ENCODE measurements at regions not wholly inside any gene's neighbourhood (a gene's known extent, or its start where the extent isn't known, plus 50 kb on each side); places are given as distances from the start of the nearest gene placed in this dataset.
"Not testable (repeated sequence)": the region's sequence is repeated elsewhere in the genome, so short reads cannot be mapped to it uniquely, and the experiment has no call there.

DNA sequence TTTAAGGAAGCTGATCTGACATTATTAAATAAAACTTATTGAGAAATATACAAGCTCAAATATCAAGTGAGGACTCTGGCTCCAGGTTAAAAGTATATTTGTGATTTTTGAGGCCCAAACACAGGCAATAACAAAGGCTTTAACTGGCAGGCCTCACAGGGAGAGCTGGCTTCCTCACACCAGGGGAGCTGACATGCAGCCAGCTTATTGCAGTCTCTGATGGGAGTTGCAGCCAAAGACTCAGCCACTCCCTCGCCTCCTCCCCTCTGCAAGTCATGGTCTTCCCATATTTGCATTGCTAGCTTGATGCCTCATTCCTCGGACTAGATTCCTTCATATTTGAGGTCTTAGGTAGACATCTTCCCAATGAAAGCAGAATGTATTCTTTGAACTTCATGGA lies 647.1 kb upstream of the SLITRK6 start:
- no peaks in the 10 kb centered on the region for H3K27me3 ChIP-seq (ENCODE audit: low read depth)
- DNase-seq (ENCODE audit: low spot score in 2 of 2): no peak
- no peaks in the 10 kb centered on the region for H3K9me3 ChIP-seq
- no peaks in the 10 kb centered on the region for H3K36me3 ChIP-seq (replicated peaks)
- no peak overlapping the region for H3K4me3 ChIP-seq
- no peaks in the 10 kb centered on the region for H3K4me1 ChIP-seq
- in situ Hi-C loops (cut with MboI; ENCODE audit: low sequenced_read_pairs): no loop called here

DNA sequence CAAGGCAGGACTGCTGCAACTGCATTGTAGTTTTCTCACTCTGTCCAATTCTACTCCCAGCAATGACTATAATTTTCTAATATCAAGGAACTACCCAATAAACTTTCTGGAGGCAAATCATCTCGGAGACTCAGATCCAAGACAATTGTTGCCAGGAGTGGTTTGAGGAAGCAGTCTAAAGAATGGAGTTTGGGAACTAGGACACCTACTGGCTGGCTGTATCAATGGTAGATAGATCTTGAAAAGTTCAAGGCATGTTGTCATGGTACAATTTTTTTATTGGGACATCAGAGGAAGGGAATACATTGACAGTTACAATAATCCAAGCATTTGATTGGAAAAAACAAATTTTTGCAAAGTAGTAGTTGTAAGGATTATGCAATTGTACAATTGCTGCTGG lies 648.3 kb upstream of the SLITRK6 start:
- no peaks in the 10 kb centered on the region for H3K27me3 ChIP-seq (ENCODE audit: low read depth)
- no peaks in the 10 kb centered on the region for H3K9me3 ChIP-seq
- no peak overlapping the region for H3K4me3 ChIP-seq
- H3K36me3 ChIP-seq (replicated peaks): no peaks in the 10 kb centered on the region
- in situ Hi-C loops (cut with MboI; ENCODE audit: low sequenced_read_pairs): no loop called here
- DNase-seq (ENCODE audit: low spot score in 2 of 2): no peak
- H3K4me1 ChIP-seq: no peaks in the 10 kb centered on the region

DNA sequence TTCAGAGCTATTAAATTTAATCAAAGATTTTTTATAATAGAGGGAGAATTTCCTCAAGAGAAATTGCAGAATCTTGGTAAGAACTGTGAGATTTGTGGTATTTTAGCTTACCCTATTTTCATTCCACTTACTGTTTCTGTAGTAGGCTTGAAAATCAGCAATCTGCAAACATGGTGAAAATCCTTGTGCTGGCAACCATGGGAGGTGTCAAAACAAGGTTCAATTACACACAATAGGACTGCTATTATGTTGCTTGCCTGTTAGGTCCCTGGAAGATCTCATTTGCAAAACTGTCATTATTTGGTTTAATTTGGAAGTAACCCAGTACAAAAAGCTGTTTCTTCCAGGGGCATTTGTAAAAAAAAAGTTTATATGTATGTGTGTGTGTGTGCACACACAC lies 662.8 kb upstream of the SLITRK6 start:
- Histone ChIP-seq H3K36me3 (replicated peaks) (no peaks in the 10 kb centered on the region), H3K9me3 (no peaks in the 10 kb centered on the region), H3K4me1 (peaks cover 4% of the 10 kb centered on the region; the same call in 1 of the 2 replicates), H3K27me3 (ENCODE audit: low read depth) (no peaks in the 10 kb centered on the region; the same call in 1 of the 2 replicates), H3K4me3 (no peak overlapping the region)
- in situ Hi-C loops (cut with MboI; ENCODE audit: low sequenced_read_pairs): no loop called here
- DNase-seq (ENCODE audit: low spot score in 2 of 2): no peak

DNA sequence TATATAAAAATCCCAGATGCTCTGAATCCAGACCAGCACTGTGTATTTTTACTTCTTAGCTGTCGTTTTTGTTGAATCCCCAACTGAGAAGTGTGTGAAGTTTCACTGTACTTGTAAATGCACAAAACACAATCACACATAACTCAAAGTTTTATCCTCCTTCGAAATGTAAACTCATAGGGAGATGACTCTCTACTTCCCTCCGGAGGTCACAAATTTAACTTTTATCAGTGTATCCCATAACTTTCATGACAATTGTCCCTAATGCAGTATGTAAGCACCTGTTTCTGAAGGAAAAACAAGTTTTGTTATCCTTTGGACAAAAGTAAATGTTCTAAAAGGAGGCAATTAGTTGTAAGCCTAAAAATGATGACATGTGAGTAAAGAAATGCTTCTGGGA lies 665.0 kb upstream of the SLITRK6 start:
- DNase-seq (ENCODE audit: low spot score in 2 of 2): peak in 1 of 2 experiments; percentile 16
- Histone ChIP-seq H3K36me3 (replicated peaks) (no peaks in the 10 kb centered on the region), H3K9me3 (no peaks in the 10 kb centered on the region), H3K27me3 (ENCODE audit: low read depth) (no peaks in the 10 kb centered on the region; the same call in 1 of the 2 replicates), H3K4me3 (no peak overlapping the region), H3K4me1 (peaks cover 4% of the 10 kb centered on the region; the same call in 1 of the 2 replicates)
- in situ Hi-C loops (cut with MboI; ENCODE audit: low sequenced_read_pairs): no loop called here

DNA sequence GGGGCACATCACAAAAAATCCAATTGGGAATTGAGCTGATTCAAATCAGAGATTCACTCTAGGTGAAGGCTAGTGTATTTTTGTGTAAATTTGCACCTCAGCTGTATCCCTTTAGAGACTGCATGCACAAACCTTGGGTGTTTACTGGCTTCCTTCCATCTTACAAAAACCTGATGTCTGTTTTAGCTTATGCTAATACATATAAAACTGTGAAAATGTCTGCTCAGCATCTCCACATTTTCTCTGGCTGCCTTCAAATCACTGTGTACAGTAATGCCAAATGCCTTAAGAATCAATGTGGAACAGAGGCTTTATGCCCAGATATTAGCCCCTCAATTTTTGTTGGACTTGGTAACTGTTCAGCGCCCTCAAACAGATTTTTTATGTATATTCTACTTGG lies 675.8 kb upstream of the SLITRK6 start:
- in situ Hi-C loops (cut with MboI; ENCODE audit: low sequenced_read_pairs): no loop called here
- no peaks in the 10 kb centered on the region for H3K36me3 ChIP-seq (replicated peaks)
- H3K4me3 ChIP-seq: no peak overlapping the region
- no peaks in the 10 kb centered on the region for H3K9me3 ChIP-seq
- no peaks in the 10 kb centered on the region for H3K27me3 ChIP-seq (ENCODE audit: low read depth)
- no peak for DNase-seq (ENCODE audit: low spot score in 2 of 2)
- H3K4me1 ChIP-seq: no peaks in the 10 kb centered on the region

DNA sequence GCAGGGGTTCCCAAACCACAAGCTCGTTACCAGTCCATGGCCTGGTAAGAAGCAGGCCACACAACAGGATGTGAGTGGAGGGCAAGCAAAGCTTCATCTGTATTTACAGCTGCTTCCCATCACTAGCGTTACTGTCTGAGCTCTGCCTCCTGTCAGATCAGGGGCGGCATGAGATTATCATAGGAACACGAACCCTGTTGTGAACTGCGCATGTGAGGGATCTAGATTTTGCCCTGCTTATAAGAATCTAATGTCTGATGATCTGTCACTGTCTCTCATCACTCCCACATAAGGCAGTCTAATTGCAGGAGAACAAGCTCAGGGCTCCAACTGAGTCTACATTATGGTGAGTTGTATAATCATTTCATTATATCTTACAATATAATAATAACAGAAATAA lies 677.4 kb upstream of the SLITRK6 start:
- H3K4me1 ChIP-seq: no peaks in the 10 kb centered on the region
- no peaks in the 10 kb centered on the region for H3K36me3 ChIP-seq (replicated peaks)
- no peaks in the 10 kb centered on the region for H3K27me3 ChIP-seq (ENCODE audit: low read depth)
- no peak for DNase-seq (ENCODE audit: low spot score in 2 of 2)
- no peaks in the 10 kb centered on the region for H3K9me3 ChIP-seq
- in situ Hi-C loops (cut with MboI; ENCODE audit: low sequenced_read_pairs): no loop called here
- no peak overlapping the region for H3K4me3 ChIP-seq

DNA sequence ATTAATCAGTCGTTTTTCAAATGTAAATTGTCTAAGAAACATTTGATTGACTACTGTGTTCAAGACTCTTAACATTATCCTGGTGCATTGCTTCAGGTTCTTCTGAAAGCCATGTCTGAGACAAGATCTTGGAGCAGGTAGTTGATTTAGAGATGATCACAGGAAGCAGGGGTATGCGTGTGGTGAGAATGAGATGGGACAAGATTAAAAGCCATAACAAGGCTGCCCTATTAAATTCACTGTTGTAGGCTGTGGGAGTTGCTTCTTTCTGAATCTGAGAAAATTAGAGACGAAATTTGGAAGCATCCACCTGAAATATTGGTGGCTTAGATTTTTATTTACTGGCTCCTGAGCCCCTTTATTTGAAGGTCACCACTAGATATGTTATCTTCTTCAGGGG lies 687.4 kb upstream of the SLITRK6 start:
- H3K4me3 ChIP-seq: no peak overlapping the region
- no peaks in the 10 kb centered on the region for H3K9me3 ChIP-seq
- in situ Hi-C loops (cut with MboI; ENCODE audit: low sequenced_read_pairs): no loop called here
- H3K4me1 ChIP-seq: no peaks in the 10 kb centered on the region
- DNase-seq (ENCODE audit: low spot score in 2 of 2): no peak
- no peaks in the 10 kb centered on the region for H3K36me3 ChIP-seq (replicated peaks)
- no peaks in the 10 kb centered on the region for H3K27me3 ChIP-seq (ENCODE audit: low read depth)

DNA sequence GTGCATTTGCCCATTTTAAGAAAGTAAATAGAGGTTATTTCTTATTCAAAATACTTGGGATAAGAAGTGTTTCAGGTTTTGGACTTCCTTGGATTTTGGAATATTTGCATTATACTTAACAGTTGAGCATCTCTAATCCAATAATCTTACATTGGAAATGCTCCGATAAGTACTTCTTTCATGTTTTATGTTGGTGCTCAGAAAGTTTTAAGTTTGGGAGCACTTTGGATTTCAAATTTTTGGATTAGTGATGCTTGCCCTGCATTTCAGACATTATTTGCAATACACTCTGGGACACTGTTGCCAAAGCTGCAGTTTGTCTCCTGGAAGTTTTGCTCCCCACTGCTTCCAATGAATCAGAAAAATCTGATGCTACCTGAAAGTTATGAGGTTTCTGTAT lies 691.9 kb upstream of the SLITRK6 start:
- in situ Hi-C loops (cut with MboI; ENCODE audit: low sequenced_read_pairs): no loop called here
- DNase-seq (ENCODE audit: low spot score in 2 of 2): no peak
- H3K36me3 ChIP-seq (replicated peaks): no peaks in the 10 kb centered on the region
- no peaks in the 10 kb centered on the region for H3K9me3 ChIP-seq
- no peak overlapping the region for H3K4me3 ChIP-seq
- no peaks in the 10 kb centered on the region for H3K27me3 ChIP-seq (ENCODE audit: low read depth)
- H3K4me1 ChIP-seq: no peaks in the 10 kb centered on the region

DNA sequence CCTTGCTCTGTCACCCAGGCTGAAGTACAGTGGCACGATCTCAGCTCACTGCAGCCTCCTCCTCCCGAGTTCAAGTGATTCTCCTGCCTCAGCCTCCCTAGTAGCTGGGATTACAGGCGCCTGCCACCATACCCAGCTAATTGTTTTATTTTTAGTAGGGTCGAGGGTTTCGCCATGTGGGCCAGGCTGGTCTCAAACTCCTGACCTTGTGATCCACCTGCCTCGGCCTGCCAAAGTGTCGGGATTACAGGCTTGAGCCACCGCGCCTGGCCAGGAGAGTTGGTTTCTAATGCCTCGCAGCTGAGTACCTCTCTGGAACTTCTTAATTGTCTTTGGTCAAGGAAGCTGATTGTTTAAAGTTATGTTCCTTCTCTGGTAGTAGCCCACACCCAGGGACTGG lies 702.7 kb upstream of the SLITRK6 start:
- H3K36me3 ChIP-seq (replicated peaks); H3K4me3 ChIP-seq; DNase-seq (ENCODE audit: low spot score in 2 of 2); in situ Hi-C loops (cut with MboI; ENCODE audit: low sequenced_read_pairs); H3K9me3 ChIP-seq; H3K4me1 ChIP-seq; H3K27me3 ChIP-seq (ENCODE audit: low read depth): not testable (repeated sequence)

DNA sequence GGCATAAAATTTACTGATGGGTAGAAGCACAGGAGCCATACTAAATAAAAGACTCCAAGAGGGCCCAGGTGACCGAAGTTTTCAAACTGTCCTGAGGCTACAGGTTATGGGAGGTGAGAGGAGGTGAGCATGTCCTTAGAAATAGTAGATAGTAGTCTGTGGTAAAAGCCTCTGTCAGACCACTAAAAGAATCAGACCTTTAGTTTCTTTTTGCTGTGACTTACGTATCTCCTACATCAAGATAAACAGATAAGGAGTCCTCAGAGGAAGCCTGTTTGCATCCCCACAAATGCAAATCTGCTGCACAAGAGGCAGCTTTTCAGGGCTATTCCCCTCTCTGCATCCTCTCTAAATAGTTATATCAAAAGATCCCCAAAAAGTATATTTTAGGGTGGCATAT lies 711.6 kb upstream of the SLITRK6 start:
- no peaks in the 10 kb centered on the region for H3K9me3 ChIP-seq
- no peak overlapping the region for H3K4me3 ChIP-seq
- H3K4me1 ChIP-seq: no peaks in the 10 kb centered on the region
- in situ Hi-C loops (cut with MboI; ENCODE audit: low sequenced_read_pairs): no loop called here
- no peak for DNase-seq (ENCODE audit: low spot score in 2 of 2)
- no peaks in the 10 kb centered on the region for H3K27me3 ChIP-seq (ENCODE audit: low read depth)
- H3K36me3 ChIP-seq (replicated peaks): no peaks in the 10 kb centered on the region

DNA sequence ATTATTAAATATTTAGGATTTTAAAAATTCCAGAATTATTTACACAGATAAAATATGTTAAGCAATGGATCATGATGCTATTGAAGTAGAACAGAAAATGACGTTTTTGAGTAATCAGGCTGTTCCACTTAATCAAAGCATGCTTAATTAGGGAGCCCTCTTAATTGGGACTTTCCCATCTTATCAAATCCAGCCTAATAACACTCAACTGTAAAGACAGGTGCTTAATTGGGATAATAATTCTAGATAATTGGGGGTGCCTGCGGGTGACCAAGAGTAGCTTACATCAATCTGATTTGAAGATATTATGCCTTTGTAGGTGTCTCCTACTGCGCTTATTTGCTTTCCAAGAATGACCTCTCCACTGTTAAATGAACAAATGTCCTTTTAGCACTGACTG lies 742.2 kb upstream of the SLITRK6 start:
- Histone ChIP-seq H3K27me3 (ENCODE audit: low read depth) (no peaks in the 10 kb centered on the region), H3K9me3 (no peaks in the 10 kb centered on the region; the same call in 1 of the 2 replicates), H3K36me3 (replicated peaks) (no peaks in the 10 kb centered on the region), H3K4me3 (no peak overlapping the region), H3K4me1 (no peaks in the 10 kb centered on the region)
- in situ Hi-C loops (cut with MboI; ENCODE audit: low sequenced_read_pairs): no loop called here
- no peak for DNase-seq (ENCODE audit: low spot score in 2 of 2)

DNA sequence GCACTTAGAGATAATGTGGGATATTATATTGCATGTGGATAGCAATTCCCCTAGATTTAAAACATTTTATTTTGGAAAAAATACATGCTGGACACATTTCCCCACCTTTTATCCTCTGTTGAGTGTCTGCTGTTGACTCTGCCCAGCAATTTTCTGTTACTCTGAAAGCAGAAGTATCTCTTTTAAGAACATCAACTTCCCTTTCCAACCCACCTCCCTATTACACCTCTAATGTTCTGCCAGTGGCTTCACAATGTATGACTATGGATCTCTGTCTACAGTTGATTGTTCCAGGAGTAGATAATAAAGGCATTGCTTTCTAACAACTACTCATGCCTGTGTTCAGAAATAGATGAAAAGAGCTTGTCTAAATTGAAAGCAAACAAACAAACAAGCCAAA lies 754.8 kb upstream of the SLITRK6 start:
- Histone ChIP-seq H3K27me3 (ENCODE audit: low read depth) (no peaks in the 10 kb centered on the region), H3K4me3 (no peak overlapping the region), H3K36me3 (replicated peaks) (no peaks in the 10 kb centered on the region), H3K4me1 (no peaks in the 10 kb centered on the region), H3K9me3 (no peaks in the 10 kb centered on the region)
- no peak for DNase-seq (ENCODE audit: low spot score in 2 of 2)
- in situ Hi-C loops (cut with MboI; ENCODE audit: low sequenced_read_pairs): no loop called here

DNA sequence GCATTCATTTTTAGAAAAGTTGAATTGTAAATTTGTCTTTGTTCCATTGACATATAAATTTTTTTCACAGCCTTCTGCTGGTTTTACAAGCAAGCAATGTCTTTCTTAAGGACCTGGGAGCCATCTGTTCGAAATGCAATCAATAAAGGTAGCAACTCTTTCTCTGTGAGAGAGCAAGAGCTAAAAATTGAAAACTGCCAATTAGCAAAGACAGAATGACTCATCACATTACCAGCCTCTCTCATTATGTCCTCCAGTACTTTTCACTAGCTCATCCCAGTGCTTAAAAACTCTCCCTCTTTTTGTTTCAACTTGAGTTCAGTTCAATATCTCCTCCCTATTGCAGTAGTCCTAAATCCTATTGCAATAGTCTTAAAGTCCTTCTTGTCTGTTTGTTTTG lies 760.7 kb upstream of the SLITRK6 start:
- Histone ChIP-seq H3K4me1 (no peaks in the 10 kb centered on the region), H3K9me3 (no peaks in the 10 kb centered on the region), H3K36me3 (replicated peaks) (no peaks in the 10 kb centered on the region), H3K4me3 (no peak overlapping the region), H3K27me3 (ENCODE audit: low read depth) (no peaks in the 10 kb centered on the region)
- DNase-seq (ENCODE audit: low spot score in 2 of 2): no peak
- in situ Hi-C loops (cut with MboI; ENCODE audit: low sequenced_read_pairs): no loop called here

DNA sequence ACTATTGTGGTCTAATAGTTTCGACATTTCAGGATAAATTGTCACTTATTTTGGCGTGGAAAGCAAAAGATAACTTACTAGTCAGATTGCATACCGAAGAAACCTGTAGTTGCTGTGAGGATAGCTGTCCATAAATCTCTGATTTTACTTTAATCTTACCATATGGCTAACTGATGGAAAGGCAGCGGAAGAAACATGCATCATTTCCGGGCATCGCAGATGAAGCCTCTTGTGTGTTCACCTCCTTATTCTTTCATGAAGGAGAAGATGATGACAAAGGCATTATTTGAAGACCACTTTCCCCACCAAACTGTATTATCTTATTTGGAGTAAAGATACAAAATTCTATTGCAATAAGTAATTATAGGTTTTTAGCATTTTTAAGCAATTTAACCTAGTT lies 763.6 kb upstream of the SLITRK6 start:
- H3K27me3 ChIP-seq (ENCODE audit: low read depth): no peaks in the 10 kb centered on the region
- H3K4me1 ChIP-seq: no peaks in the 10 kb centered on the region
- no peak overlapping the region for H3K4me3 ChIP-seq
- no peaks in the 10 kb centered on the region for H3K9me3 ChIP-seq
- no peaks in the 10 kb centered on the region for H3K36me3 ChIP-seq (replicated peaks)
- in situ Hi-C loops (cut with MboI; ENCODE audit: low sequenced_read_pairs): no loop called here
- DNase-seq (ENCODE audit: low spot score in 2 of 2): no peak

DNA sequence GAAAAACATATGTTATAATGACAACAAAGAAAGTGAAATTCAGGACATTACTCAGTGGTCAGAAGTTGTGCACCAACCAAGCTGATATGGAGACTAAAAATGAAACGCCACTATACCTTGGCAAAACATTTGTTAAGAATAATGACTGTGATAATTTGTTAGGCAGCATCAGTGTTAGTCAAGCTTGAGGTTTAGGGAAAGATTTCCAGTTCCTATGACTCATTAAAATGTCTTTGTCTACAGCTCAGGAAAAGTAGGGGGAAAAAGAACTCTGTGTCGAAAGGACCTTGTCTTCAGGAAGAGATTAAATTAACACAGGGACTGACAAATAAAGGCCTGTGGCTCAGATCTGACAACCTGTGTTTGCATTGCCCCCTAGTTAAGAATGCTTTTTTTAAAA lies 764.1 kb upstream of the SLITRK6 start:
- DNase-seq (ENCODE audit: low spot score in 2 of 2): no peak
- in situ Hi-C loops (cut with MboI; ENCODE audit: low sequenced_read_pairs): no loop called here

More for the DNA sequence above, 764.1 kb upstream of the SLITRK6 start:
- no peaks in the 10 kb centered on the region for H3K27me3 ChIP-seq (ENCODE audit: low read depth)
- H3K4me1 ChIP-seq: no peaks in the 10 kb centered on the region
- no peaks in the 10 kb centered on the region for H3K36me3 ChIP-seq (replicated peaks)
- H3K9me3 ChIP-seq: no peaks in the 10 kb centered on the region
- no peak overlapping the region for H3K4me3 ChIP-seq

Data from HAP-1 (cell line).